DMS114 treated with DMSO at 0.1 percent for 48 hours (cell line): ENCODE measurements at regions not wholly inside any gene's neighbourhood (a gene's known extent, or its start where the extent isn't known, plus 50 kb on each side); places are given as distances from the start of the nearest gene placed in this dataset.

ENCODE experiments used
- DNase-seq: peaks from one replicate; lab custom pipeline; 2025; ENCODE audit not compliant: unreplicated experiment; lab: John Stamatoyannopoulos, UW

DNA sequence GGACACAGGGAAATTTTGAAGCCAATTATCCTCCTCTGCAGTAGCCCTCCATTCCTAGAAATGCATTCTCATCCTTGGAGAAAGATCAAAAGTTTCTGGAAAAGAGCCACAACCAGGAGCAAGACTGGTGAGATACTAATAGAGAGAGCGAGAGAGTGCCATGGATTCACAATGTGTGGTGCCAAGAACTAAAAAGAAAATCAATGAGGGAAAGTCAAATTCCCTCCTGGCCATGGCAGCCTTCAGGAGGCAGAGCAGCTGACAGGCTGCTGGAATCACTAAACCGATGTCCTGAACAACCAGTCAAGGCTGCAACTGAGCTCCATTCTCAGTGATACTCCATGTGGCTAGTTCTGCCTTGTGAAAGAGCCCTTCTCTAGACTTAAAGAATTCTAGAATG is 561.0 kb downstream of the SOX6 start:
- no peak for DNase-seq

GRCh38 chr11:15800111-15800800 is 556.1 kb downstream of the SOX6 start:
- DNase-seq, result no peak

GRCh38 chr11:15801126-15801525 is 555.2 kb downstream of the SOX6 start:
- no peak for DNase-seq

- no peak for DNase-seq
Measured at GRCh38 chr11:15801616-15802015, 554.7 kb downstream of the SOX6 start.

DNA sequence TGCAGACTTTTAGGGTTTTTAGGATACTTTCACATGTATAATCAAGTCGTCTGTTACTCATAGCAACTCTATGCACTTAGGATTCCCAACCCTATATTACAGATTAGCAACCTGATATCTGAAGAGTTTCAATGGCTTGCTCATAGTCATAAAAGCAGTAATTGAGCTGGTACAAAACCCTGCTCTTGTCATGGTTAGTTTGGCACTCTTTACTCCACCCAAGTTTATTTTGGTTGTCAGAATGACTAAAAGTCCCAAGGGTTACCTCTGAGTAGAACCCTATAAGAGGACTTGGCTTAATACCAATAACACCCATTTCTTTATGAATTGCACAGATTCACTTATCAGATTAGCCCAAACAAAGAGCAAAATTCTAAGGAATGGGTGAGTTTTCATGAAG is 550.6 kb downstream of the SOX6 start:
- DNase-seq, result no peak

DNA sequence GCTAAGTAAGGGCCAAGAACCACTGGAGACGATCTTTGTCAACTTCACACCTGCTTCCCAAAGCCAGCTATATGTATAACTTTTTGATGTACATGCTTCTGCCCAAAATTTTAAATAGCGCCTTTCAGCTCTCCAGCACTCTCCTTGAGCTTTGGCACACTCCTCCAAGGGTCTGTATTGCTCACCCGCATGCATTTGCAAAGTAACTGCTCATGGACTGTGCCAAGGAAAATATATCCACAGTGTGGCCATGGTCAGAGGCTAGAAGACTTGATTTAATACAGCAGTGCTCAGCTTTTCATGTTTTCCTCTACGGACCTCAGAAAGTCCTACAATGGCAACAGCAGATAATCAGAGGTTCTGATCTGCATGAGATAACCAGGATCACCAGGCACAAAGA is 550.1 kb downstream of the SOX6 start:
- no peak for DNase-seq

DNA sequence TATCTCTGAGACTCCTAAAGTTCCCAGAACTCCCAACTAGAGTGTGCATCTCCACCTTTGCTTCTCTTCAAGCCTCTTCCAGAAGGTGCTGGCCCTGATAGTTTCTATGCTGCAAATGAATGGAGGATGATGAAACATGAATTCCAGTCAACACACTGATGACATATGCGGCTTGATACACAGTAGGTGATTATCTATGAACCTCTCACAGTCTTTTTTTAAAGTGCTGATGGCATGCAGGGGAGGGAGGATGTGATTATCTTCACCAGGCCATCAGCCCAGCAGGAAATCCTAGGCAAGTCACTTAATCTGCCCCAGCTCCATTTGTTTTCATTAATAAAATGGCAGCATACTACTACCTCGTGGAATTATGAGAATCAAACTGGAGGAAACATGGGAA is 548.5 kb downstream of the SOX6 start:
- DNase-seq, result no peak

GRCh38 chr11:15810082-15810481 is 546.3 kb downstream of the SOX6 start:
- no peak for DNase-seq

DNA sequence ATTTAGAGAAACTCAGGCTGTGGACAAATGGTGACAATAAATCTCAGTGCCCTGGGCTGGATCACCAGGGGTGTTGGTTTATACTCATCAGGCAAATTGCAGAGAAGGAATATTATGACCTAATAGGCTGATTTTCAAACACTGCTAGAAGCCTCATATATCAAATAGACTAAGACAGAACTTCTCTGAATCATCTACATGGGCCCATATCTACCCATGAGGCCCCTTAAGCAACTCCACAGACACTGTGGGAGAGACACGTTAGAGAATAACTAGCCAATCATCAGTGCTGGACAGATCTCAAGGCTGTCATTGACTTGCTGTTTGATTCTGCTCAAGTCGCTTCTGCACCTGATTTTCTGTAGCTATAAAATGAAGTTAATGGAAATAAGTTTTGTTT is 545.8 kb downstream of the SOX6 start:
- no peak for DNase-seq

- no peak for DNase-seq
Measured at GRCh38 chr11:15815246-15816195, 540.8 kb downstream of the SOX6 start.

GRCh38 chr11:15816260-15816871 is 540.0 kb downstream of the SOX6 start:
- DNase-seq, result no peak

DNA sequence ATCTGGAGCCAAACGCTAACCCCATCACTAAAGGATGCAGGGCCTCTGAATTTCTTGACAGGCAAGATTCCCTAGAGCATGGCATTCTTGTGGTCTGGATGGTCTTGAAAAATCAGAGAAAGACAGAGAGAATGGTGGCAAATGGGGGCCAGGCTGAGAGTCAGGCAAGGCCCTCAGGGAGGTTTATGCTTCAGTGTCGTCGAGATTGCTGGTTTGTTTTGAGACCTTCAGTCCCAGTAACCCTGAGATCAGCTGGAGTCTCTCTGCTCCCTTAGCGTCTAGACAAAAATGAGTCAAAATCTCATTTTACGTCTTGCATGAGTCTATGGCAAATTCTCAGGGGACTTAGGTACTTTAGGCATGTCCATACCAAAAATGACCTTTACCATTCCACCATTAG is 539.3 kb downstream of the SOX6 start:
- DNase-seq, result no peak

DNA sequence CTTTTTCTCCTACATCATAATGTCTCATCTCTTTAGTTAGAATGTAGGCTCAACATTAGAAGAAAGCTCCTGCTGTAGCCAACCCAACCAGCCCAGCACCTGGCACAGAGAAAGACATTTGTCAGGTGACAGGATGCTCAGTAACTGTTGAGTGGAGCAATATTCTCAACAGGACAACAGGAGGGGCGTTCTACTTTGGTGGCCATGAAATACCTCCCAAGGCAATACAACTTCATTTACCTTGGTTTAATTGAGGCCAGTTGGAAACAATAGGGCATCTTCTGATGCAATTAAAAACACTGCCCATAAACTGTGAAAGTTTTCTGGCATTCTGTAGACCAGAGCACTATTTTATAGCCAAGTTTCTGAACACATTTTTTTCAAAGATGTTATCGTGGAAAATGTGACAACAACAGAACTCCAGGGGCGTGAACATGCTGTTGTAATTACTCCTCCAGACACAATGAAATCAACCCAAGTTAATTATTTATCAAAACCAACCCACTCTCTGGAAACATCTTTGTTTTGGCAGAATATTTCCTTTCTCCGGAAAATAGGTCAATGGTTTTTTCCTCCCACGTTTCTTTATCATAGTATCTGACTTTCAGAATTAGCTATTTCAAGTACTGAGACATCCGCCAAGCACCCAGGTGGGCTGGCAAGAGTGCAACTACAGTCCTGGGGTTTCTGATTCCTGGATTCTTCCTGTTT is 538.1 kb downstream of the SOX6 start:
- DNase-seq, result no peak

GRCh38 chr11:15819679-15820286 is 536.6 kb downstream of the SOX6 start:
- peak; percentile 11 for DNase-seq

- no peak for DNase-seq
Measured at GRCh38 chr11:15821451-15821850, 534.9 kb downstream of the SOX6 start.

- DNase-seq, result no peak
Measured at GRCh38 chr11:15824060-15824459, 532.3 kb downstream of the SOX6 start.

DNA sequence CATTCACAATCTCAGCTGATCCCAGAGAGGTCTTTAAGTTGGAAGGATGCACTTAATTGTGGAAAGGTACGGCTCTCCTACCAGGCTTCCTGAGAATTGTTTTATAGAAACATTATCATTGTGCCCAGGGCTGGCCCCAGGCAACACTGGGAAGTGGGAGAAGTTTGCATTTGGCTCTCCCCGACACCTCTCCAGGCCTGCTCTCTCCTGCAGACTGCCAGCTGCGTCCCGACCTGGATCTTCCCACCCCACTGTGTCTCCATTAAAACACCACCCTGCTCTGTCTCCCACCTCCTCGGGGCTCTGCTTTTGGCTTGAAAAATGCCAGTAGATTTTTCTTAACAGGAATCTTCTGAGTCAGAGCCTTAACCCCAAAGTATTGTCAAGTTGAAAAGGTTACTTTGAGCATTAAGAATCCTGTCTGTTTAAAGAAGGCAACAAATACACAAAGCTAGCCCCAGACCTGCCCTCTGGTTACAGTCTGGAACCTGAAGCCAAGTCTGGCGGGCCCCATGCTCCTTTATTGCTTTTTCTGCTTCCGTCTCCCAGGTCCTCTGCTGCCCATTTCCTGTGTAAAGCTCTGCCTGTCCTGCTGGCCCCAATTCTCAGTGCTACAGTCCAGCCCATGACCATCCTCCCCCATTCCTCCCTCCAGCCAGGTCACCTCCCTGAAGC is 530.2 kb downstream of the SOX6 start:
- no peak for DNase-seq

DNA sequence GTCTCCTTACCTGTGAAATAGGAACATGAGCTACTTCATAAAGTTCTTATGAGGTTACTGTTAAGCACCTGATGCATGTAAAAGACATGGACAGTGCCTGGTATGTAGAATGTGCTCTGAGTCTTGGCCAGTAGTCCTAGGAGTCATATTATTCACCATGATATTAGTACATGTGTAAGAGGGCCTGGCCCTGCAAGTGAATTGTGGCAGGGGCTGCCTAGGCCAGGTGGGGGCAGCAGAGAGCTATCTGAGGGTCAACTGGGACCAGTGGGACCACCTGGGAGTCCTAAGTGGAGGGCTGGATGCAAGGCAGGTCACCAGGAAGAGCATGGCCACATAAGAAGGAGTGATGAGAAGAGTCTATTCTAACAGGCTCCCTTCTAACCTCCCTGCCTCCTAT is 529.5 kb downstream of the SOX6 start:
- DNase-seq, result no peak

DNA sequence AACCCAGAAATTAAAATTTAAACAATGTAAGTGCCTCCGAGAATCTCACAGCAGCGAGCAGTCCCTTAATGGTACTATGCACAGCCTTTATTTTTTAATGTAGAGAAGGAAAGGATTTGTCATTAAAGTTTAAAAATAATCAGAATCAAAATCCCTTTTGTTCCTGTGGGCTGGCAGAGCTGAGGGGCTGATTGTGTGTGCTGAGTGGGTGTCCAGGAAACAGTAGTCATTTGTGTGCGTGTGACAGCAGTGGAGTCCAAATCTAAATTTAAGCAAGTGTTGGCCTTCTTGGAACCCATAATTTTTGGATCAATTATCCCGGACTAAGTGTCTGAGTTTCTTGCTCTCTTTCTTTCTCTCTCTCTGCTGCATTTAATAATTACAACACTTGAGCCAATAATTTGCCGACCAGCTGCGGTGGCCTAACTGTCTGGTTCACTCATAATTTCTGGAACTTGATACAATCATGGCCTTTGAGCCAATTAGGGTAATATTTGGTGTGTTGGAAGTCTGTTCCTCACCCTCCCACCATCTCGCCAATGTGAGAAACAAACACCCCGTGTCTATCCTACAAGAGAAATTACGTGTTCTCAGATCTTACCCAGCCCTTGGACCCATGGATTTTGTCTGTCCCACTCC is 528.0 kb downstream of the SOX6 start:
- no peak for DNase-seq

DNA sequence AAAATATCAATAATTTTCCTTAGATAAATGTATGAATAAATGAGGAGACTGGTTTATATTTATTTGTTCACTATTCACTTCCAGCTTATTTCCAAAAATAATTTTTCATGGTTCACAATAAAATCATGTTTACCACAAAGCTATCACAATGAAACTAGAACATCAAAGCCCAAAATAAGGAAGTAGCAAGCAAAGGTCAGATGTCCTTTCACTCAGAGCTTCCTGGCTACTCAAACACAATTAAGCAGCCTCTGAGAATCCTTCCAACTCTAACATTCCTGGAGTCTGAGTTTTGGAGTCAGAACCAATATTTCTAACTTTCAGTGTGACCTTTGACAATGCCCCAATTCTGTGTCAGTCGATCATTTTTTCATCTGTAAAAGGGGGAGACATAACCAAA is 527.0 kb downstream of the SOX6 start:
- no peak for DNase-seq
